CD4-positive, alpha-beta T cell (primary cell): ENCODE measurements at regions not wholly inside any gene's neighbourhood (a gene's known extent, or its start where the extent isn't known, plus 50 kb on each side); places are given as distances from the start of the nearest gene placed in this dataset.

Experiments used
- ATAC-seq: fragments of 200-7000 bp; cut with Tn5 transposase; one replicate; pipeline ENCODE4 v1.10.0; 2022; ENCODE audit warnings: mild to moderate bottlenecking; ENCODE audit not compliant: poor library complexity
- CTCF ChIA-PET: fragments of 350-600 bp; sonication (Branson Sonifier 250); formaldehyde crosslinking; loops from one replicate; lab custom pipeline; 2021; ENCODE audit warnings: antibody characterized with exemption, inconsistent platforms; lab: Charles Lee
- POLR2A ChIA-PET: fragments of 350-600 bp; sonication (Branson Sonifier 250); formaldehyde crosslinking; loops from one replicate; lab custom pipeline; 2021; ENCODE audit warnings: antibody characterized with exemption, inconsistent platforms; lab: Charles Lee
- DNase-seq, 14 experiments: peaks; one replicate each; pipeline ENCODE4 v3.0.0-alpha.2; 2013 to 2020; ENCODE audit warnings: mixed read lengths in 2 of 14
- H3K27ac ChIP-seq, 2 donors: one replicate each; pipeline versions ENCODE4 v1.5.1 to v1.7.0; 2013; ENCODE audit warnings: low read length in 2 of 2, low read depth in 1 of 2, mild to moderate bottlenecking in 1 of 2
- H3K27me3 ChIP-seq, 2 experiments: 1 replicate in 1 of 2; 2 replicates in 1 of 2; pipeline versions ENCODE4 v1.6.1 to v1.7.0; 2013; ENCODE audit warnings: low read length in 2 of 2, control low read depth in 1 of 2, mild to moderate bottlenecking in 1 of 2, moderate library complexity in 1 of 2; ENCODE audit not compliant: insufficient read depth in 2 of 2, control insufficient read depth in 1 of 2
- H3K36me3 ChIP-seq: one replicate; pipeline ENCODE4 v1.6.1; 2013; ENCODE audit warnings: low read length, control low read depth; ENCODE audit not compliant: insufficient read depth
- H3K4me1 ChIP-seq: one replicate; pipeline ENCODE4 v1.6.1; 2013; ENCODE audit warnings: low read length, control low read depth; ENCODE audit not compliant: insufficient read depth
- H3K4me3 ChIP-seq: one replicate; pipeline ENCODE4 v1.5.1; 2013; ENCODE audit warnings: mild to moderate bottlenecking, low read length, moderate library complexity
- H3K9me3 ChIP-seq, 2 experiments: 1 replicate in 1 of 2; 2 replicates in 1 of 2; pipeline versions ENCODE4 v1.6.1 to v1.7.0; 2013; ENCODE audit warnings: low read length in 2 of 2, mild to moderate bottlenecking in 2 of 2, control low read depth in 1 of 2, moderate library complexity in 1 of 2; ENCODE audit not compliant: control insufficient read depth in 1 of 2, insufficient read depth in 1 of 2
- H3K27ac Mint-ChIP-seq: one replicate; pipeline ENCODE4 v1.8.0; 2020; ENCODE audit warnings: mixed read lengths
- H3K27me3 Mint-ChIP-seq: one replicate; pipeline ENCODE4 v1.8.0; 2021; ENCODE audit warnings: mixed read lengths
- H3K36me3 Mint-ChIP-seq: one replicate; pipeline ENCODE4 v1.8.0; 2021; ENCODE audit warnings: low read depth, mixed read lengths
- H3K4me1 Mint-ChIP-seq: one replicate; pipeline ENCODE4 v1.8.0; 2021; ENCODE audit warnings: low read depth, mixed read lengths
- H3K4me3 Mint-ChIP-seq: one replicate; pipeline ENCODE4 v1.8.0; 2020; ENCODE audit warnings: mild to moderate bottlenecking, mixed read lengths
- H3K9me3 Mint-ChIP-seq: one replicate; pipeline ENCODE4 v1.8.0; 2020; ENCODE audit warnings: mixed read lengths
- CTCF ChIP-seq: fragments of 200-600 bp; IDR thresholded peaks from one replicate; pipeline ENCODE4 v1.8.0; 2022; ENCODE audit warnings: antibody characterized with exemption, mild to moderate bottlenecking
- intact Hi-C, 2 experiments: fragments of 100-400 bp; cut with DNase I in 1 of 2; cut with micrococcal nuclease in 1 of 2; formaldehyde crosslinking; loops; one replicate each; pipeline versions ENCODE4 v1.15.1 to v1.9.0; 2023 to 2025; cut with DNase I, micrococcal nuclease

- Histone ChIP-seq H3K27me3 (no peaks in the 10 kb centered on the region), H3K4me3 (no peak overlapping the region), H3K4me1 (no peaks in the 10 kb centered on the region), H3K27ac (no peak overlapping the region), H3K9me3 (no peaks in the 10 kb centered on the region), H3K36me3 (no peaks in the 10 kb centered on the region)
- ChIA-PET POLR2A (no interaction called here), CTCF (no interaction called here)
- DNase-seq, result no peak
- H3K9me3 Mint-ChIP-seq, result peaks cover 2% of the 10 kb centered on the region
- intact Hi-C loops, result no loop called here
- TF ChIP-seq CTCF, result no peak
- no peaks in the 10 kb centered on the region for H3K27me3 Mint-ChIP-seq
- ATAC-seq, result no peak
- no peak overlapping the region for H3K4me3 Mint-ChIP-seq
- H3K4me1 Mint-ChIP-seq, result peaks cover 9% of the 10 kb centered on the region
- H3K27ac Mint-ChIP-seq, result no peak overlapping the region
- H3K36me3 Mint-ChIP-seq, result no peaks in the 10 kb centered on the region
Observed at GRCh38 chr10:20618011-20618547, 279.0 kb downstream of the NEBL start.

- Mint-ChIP-seq H3K9me3 (peaks cover 2% of the 10 kb centered on the region), H3K4me1 (peaks cover 9% of the 10 kb centered on the region), H3K27me3 (no peaks in the 10 kb centered on the region), H3K4me3 (peak overlapping the region; percentile 8), H3K36me3 (no peaks in the 10 kb centered on the region), H3K27ac (no peak overlapping the region)
- H3K27me3 ChIP-seq, result no peaks in the 10 kb centered on the region
- ChIA-PET CTCF (no interaction called here), POLR2A (no interaction called here)
- intact Hi-C loops, result no loop called here
- DNase-seq (peak in 3 of 14 experiments; percentile 20 to 33 (median 21)), ATAC-seq (no peak)
- H3K4me3 ChIP-seq, result no peak overlapping the region
- no peaks in the 10 kb centered on the region for H3K36me3 ChIP-seq
- no peak for TF ChIP-seq CTCF
- no peak overlapping the region for H3K27ac ChIP-seq
- H3K4me1 ChIP-seq, result no peaks in the 10 kb centered on the region
- no peaks in the 10 kb centered on the region for H3K9me3 ChIP-seq
Observed at GRCh38 chr10:20616918-20617810, 279.9 kb downstream of the NEBL start.

- CTCF ChIA-PET, result no interaction called here
- H3K27me3 Mint-ChIP-seq, result no peaks in the 10 kb centered on the region
- H3K27ac Mint-ChIP-seq, result no peak overlapping the region
- peaks cover 9% of the 10 kb centered on the region for H3K4me1 Mint-ChIP-seq
- POLR2A ChIA-PET, result no interaction called here
- H3K36me3 Mint-ChIP-seq, result no peaks in the 10 kb centered on the region
- H3K4me1 ChIP-seq, result no peaks in the 10 kb centered on the region
- DNase-seq (no peak), ATAC-seq (no peak)
- no peaks in the 10 kb centered on the region for H3K36me3 ChIP-seq
- H3K4me3 Mint-ChIP-seq, result no peak overlapping the region
- no peak overlapping the region for H3K27ac ChIP-seq
- no peak for TF ChIP-seq CTCF
- H3K4me3 ChIP-seq, result no peak overlapping the region
- intact Hi-C loops, result no loop called here
- no peaks in the 10 kb centered on the region for H3K27me3 ChIP-seq
- H3K9me3 ChIP-seq, result no peaks in the 10 kb centered on the region
- H3K9me3 Mint-ChIP-seq, result peaks cover 2% of the 10 kb centered on the region
Observed at GRCh38 chr10:20616056-20616671, 280.9 kb downstream of the NEBL start.
